HG02588 (cell line): ENCODE measurements at regions not wholly inside any gene's neighbourhood (a gene's known extent, or its start where the extent isn't known, plus 50 kb on each side); places are given as distances from the start of the nearest gene placed in this dataset.
"Not testable (repeated sequence)": the region's sequence is repeated elsewhere in the genome, so short reads cannot be mapped to it uniquely, and the experiment has no call there.

Experiments used
- ATAC-seq: cut with Tn5 transposase; IDR thresholded peaks from one replicate; pipeline ENCODE4 v1.9.1; 2021; ENCODE audit warnings: mild to moderate bottlenecking, moderate library complexity; ENCODE audit not compliant: unreplicated experiment

DNA sequence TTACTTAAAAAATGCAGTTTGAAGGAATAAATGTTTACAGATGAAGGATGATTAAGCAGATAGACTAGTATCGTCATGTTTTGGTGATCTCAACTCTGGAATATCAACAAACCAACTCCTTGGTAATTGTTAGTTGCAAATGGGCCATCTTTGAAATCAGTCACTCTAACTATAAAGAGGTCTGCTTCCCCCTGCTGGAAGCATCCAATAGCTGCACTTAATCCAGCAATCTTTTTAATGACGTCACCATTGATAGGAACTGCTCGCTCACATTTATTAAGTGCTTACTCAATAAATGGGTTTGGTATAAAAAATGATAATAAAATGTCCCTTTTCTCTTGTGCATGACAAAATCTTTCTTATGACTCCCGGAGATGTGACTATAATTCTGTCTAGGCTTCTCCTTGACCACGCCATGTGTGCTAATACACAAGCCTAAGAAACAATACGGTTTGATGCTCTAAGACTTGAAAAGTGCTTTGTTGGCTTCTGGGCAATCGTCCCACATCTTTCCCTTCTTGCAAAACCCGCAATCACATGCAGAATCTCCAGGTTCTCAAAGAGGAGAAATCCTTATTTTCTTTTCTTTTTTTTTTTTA, 227.6 kb upstream of the POU1F1 start:
- peak; percentile 75 for ATAC-seq

- ATAC-seq = no peak
Measured at GRCh38 chr3:87501076-87501475, 224.7 kb upstream of the POU1F1 start.

DNA sequence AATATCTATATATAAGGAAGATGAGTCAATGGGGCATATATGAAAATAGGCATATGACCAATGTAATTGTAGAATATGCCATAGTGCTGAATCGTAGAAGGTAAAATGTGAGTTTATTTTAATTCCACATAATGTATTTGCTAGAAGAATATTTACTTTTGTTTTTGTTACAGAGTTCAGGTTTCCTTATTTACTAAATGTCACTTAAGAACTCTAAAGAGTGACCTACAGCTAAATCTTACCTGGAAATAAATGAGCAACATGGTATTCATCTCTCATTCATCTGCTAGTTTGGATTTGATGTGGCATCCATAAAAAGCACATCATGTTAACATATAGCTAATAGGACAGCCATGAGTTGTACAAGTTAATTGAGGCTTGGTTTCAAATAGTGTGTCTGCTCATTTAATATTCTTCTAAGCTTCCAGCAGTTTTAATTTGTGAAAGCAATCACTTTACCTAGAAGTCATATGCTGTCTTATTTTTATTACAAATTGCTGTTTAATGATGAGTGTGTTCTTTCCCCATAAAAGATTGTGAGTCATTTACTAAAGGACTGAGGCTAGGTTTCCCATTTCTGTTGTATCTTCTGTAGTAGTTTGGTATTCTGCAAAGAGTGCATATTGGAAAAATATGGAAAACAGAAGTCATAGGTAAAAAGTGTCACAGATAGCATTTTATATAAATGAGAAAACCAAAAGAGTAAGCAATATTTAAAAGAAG, 222.1 kb upstream of the POU1F1 start:
- no peak for ATAC-seq

DNA sequence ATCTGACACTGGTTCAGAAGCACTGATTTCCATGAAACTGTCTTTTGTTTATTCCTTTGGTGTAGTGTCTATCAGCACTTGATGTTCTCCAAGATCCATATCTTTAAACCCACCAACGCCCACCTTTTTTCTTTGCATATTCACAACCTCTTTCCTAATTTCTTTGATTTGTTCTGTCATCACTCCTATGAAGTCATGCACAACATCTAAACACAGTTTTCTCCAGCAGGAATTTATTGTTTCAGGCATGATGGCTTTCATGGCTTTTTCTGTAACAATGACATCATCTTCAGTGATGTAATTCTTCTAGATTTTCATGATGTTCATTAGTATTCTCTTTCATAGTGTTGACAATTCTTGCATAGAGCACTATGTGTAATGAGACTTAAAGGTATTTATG, 219.6 kb upstream of the POU1F1 start:
- no peak for ATAC-seq

DNA sequence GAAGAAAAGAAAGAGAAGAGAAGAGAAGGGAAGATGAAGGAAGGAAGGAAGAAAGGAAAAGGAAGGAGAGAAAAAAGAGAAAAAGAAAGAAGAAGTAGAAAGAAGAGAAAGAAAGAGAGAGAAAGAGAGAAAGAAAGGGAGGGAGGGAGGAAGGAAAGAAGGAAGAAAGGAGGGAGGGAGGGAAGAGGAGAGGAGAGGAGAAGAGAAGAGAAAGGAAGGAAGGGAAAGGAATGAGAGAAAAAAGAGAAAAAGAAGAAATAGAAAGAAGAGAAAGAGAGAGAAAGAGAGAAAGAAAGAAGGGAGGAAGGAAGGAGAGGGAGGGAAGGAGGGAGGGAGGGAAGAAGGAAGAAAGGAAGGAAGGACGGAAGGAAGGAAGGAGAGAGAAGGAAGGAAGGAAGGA, 217.9 kb upstream of the POU1F1 start:
- no peak for ATAC-seq

DNA sequence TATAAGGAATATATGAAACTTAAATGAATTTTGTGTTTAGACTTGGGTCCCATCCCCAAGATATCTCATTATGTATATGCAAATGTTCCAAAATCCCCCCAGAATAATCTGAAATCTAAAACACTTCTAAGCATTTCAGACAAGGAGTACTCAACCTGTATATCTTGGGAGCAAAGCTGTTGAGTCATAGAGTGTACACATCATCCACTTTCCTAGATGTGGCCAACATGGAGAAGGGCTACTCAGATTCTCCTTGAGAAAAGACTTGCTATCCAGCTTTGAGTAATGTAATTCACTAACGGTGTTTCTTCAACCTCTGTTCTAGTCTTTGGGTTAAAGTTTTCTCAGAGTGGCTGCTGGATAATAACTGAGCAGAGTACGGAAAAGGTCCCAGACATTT, 215.5 kb upstream of the POU1F1 start:
- ATAC-seq = no peak

DNA sequence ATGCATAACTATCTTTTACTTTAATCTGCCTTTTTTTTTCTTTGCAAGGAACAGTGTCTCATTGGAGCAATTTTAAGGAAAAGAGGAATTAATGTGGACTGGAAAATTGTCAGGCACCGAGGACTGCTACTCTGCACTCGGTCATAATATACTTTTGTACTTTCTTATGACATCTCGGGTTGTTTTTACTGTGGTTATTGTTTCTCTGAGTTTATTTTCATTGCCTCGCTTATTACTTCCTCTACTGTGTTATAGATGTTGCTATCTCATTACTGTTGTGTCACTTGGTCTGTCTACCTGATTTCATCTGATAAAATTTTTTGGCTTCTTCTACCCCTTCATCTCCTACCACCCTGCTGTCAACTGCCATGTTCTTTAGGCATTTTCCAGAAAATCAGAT, 213.5 kb upstream of the POU1F1 start:
- ATAC-seq = no peak

DNA sequence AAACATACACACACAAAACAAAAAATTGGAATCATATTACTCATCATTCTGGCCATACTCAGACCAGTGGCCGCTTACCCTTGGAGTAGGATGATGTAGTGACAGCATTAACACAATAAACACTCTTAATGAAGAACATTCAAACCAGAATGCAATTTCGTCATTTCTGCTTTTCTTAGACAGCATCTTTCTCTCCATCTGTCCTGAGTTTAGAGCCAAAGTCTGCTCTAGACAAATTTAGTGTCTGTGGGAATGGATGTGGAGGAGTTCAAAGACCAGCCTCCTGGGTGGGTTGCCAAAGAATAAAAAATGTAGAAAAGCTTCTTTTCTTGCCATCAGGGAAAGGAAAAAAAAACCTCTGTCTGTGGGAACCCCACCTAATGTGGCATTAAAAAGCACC, 212.4 kb upstream of the POU1F1 start:
- no peak for ATAC-seq

- ATAC-seq = not testable (repeated sequence)
Measured at GRCh38 chr3:87486635-87487034, 210.3 kb upstream of the POU1F1 start.

DNA sequence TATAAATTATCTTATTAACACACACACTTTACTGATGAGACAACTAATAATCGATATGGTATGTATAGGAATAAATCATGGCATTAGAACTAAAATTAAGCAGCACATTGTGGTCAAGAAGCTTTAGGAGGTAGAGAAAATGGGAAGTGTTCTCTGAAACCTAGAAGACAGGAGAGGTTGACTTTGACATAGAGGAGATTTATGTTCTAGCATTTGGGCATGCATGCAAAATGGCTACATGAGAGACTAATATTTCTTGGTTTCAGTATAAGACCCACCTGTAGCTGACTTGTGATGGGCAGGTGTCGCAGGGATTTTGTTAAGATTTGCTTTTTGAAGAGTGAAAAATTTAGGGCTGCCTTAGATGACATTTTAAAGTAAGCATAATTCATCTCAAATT, 209.7 kb upstream of the POU1F1 start:
- ATAC-seq = no peak

- ATAC-seq = no peak
Measured at GRCh38 chr3:87478716-87479115, 202.3 kb upstream of the POU1F1 start.

- no peak for ATAC-seq
Measured at GRCh38 chr3:87473944-87474343, 197.6 kb upstream of the POU1F1 start.

- no peak for ATAC-seq
Measured at GRCh38 chr3:87468938-87469337, 192.6 kb upstream of the POU1F1 start.

GRCh38 chr3:87468235-87468634, 191.9 kb upstream of the POU1F1 start:
- no peak for ATAC-seq

DNA sequence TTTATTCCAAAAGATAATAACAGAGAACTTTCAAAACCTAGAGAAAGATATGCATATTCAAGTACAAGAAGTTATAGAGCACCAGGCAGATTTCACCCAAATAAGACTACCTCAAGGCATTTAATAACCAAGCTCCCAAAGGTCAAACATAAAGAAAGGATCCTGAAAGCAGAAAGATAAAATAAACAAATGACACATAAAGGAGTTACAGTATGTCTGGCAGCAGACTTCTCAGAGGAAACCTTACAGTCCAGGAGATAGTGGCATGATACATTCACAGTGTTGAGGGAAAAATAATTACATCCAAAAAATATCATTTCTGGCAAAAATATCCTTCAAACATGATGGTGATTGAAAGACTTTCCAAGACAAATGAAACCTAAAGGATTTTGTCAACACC, 185.8 kb upstream of the POU1F1 start:
- no peak for ATAC-seq

DNA sequence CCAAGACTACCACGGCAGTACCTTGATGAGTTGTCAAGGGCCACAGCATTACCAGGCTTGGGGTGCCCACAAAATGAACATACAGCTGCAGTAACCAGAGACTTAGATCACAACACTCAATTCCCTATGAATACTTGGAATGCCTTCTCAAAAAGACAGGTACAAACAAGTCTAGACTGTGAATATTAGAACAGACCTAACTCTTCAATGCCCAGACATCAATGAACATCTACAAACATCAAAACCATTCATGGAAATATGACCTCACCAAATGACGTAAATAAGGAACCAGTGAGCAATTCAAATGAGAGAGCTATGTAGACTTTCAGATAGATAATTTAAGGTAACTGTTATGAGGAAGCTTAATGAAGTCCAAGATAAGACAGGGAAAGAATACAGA, 185.1 kb upstream of the POU1F1 start:
- no peak for ATAC-seq

DNA sequence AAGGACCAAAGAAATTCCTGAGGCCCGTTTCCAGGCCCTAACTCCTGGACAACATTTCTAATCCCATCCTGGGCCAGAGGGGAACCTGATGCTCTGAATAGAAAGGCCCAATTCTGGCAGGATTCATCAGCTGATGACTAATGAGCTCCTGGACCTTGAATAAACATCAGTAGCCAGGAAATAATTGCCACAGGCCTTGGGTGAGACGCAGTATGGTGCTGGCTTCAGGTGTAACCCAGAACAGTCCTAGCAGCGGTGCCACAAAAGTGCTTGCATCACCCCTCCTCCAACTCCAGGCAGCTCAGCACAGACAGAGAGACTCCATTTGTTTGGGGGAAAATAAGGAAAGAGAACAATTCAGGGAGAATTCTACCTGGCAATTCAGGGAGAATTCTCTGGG, 184.7 kb upstream of the POU1F1 start:
- no peak for ATAC-seq

DNA sequence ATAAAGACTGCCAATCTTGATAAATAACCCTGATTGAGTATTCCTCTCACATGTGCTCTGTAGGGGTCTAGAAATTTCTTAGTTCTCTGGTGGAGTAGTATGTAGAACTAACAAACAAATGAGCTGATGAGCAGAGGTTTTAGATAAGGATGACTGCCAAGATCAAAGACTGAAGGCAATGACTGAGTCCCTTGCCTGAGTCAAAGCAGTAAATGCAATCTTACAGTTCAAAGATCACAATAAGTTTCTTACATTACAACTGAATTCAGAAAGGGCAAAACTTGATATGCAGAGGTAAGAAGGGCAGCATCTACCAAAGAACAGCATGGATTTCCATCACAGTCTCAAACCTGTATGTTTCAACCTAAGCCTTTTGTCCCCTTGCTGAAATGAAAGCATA, 172.2 kb upstream of the POU1F1 start:
- ATAC-seq = no peak

DNA sequence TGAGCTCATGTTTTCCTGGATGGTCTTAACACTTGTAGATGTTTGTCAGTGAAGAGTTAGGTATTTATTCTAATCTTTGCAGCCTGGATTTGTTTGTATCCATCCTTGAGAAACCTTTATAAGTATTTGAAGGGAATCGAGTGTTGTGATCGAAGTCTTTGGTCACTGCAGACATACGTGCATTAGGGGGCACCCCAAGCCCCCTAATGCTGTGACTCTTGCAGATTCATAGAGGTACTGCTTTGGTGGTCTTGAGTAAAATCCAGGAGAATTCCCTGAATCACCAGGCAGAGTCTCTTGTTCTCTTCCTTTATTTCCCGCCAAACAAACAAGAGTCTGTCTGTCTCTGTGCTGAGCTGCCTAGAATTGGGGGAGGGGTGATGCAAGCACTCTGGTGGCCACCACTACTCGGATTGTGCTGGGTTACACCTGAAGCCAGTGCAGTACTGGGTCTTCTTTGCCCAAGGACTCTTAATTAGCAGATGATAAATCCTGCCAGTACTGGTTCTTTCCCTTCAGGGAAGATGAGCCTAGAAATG, 170.5 kb upstream of the POU1F1 start:
- no peak for ATAC-seq

GRCh38 chr3:87442470-87442869, 166.1 kb upstream of the POU1F1 start:
- ATAC-seq = no peak

GRCh38 chr3:87437765-87438164, 161.4 kb upstream of the POU1F1 start:
- ATAC-seq = no peak

DNA sequence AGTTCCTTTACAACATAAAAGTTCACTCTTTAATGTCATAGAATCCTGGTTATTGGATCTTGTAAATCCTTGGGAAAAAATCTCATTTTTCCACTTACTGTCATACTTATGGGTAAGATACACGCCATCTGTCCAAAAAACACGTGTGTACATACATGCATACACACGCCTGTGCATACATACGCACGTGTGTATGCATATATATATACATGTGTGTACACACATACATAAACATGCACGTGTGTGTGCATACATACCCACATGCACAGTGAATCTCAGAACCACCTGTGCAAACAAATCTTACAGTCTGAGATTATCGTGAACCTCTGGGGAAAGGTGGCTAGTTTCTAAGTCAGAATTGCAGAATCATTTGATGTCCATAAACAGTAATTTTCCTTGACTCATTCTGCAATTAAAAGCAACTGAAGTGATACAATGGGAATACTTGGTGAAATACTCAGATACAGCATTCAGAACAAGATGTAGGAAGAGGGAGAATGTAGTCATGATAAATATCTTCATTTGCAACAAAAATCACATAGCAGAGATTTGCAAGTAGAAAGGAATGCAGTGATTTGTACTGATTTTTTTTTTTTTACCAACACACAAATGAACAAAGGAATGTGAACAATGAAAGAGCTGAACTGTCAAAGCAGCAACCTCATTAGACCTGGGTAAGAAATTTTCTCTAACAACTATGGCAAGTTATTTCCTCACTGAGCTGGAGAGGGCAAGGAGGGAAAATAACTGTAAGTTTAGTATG, 160.6 kb upstream of the POU1F1 start:
- ATAC-seq = no peak
